Endothelial cell (in vitro differentiated cells): ENCODE measurements at regions not wholly inside any gene's neighbourhood (a gene's known extent, or its start where the extent isn't known, plus 50 kb on each side); places are given as distances from the start of the nearest gene placed in this dataset.

Experiments used
- DNase-seq: peaks from one replicate; pipeline ENCODE4 v3.0.0; 2021; ENCODE audit warnings: low spot score
- H3K27ac Mint-ChIP-seq: one replicate; pipeline ENCODE4 v1.8.0; 2021; ENCODE audit warnings: mixed read lengths, inconsistent platforms; ENCODE audit not compliant: unreplicated experiment
- H3K27me3 Mint-ChIP-seq: one replicate; pipeline ENCODE4 v1.8.0; 2021; ENCODE audit warnings: mild to moderate bottlenecking, moderate library complexity, mixed read lengths, inconsistent platforms; ENCODE audit not compliant: unreplicated experiment
- H3K36me3 Mint-ChIP-seq: one replicate; pipeline ENCODE4 v1.8.0; 2021; ENCODE audit warnings: mild to moderate bottlenecking, low read depth, mixed read lengths, inconsistent platforms; ENCODE audit not compliant: unreplicated experiment
- H3K4me1 Mint-ChIP-seq: one replicate; pipeline ENCODE4 v1.8.0; 2021; ENCODE audit warnings: mild to moderate bottlenecking, mixed read lengths, inconsistent platforms; ENCODE audit not compliant: unreplicated experiment
- H3K4me3 Mint-ChIP-seq: one replicate; pipeline ENCODE4 v1.8.0; 2021; ENCODE audit warnings: mild to moderate bottlenecking, mixed read lengths, inconsistent platforms; ENCODE audit not compliant: unreplicated experiment
- H3K9me3 Mint-ChIP-seq: one replicate; pipeline ENCODE4 v1.8.0; 2021; ENCODE audit warnings: mixed read lengths, inconsistent platforms; ENCODE audit not compliant: unreplicated experiment
- TF ChIP-seq, protein P1 (sequence below): fragments of 200-600 bp; sonication (generic); IDR thresholded peaks from one replicate; pipeline ENCODE4 v1.5.0; 2021; ENCODE audit warnings: antibody characterized with exemption; ENCODE audit not compliant: unreplicated experiment

DNA sequence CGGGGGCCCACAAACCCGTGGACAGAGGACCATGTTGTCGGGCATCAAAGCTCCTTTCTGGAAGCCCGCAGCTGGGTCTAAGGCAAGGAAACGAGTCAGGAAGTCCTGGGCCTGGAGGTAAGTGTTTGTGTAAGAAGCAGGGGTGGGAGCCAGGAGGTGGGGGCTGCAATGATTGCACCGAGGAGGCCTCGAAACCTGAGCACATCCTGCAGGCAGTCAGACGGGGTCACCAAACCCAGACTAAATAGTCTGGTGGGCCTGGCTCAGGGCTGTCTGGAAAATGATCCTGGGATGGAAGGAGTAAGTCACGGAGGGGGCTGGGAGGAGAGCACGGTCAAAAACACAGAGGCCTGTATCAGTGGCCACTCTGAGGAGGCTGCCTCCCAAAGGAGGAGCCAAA lies 539.2 kb downstream of the MN1 start:
- no peak overlapping the region for H3K27ac Mint-ChIP-seq
- TF ChIP-seq, protein P1, sequence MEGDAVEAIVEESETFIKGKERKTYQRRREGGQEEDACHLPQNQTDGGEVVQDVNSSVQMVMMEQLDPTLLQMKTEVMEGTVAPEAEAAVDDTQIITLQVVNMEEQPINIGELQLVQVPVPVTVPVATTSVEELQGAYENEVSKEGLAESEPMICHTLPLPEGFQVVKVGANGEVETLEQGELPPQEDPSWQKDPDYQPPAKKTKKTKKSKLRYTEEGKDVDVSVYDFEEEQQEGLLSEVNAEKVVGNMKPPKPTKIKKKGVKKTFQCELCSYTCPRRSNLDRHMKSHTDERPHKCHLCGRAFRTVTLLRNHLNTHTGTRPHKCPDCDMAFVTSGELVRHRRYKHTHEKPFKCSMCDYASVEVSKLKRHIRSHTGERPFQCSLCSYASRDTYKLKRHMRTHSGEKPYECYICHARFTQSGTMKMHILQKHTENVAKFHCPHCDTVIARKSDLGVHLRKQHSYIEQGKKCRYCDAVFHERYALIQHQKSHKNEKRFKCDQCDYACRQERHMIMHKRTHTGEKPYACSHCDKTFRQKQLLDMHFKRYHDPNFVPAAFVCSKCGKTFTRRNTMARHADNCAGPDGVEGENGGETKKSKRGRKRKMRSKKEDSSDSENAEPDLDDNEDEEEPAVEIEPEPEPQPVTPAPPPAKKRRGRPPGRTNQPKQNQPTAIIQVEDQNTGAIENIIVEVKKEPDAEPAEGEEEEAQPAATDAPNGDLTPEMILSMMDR: no peak
- peaks cover 13% of the 10 kb centered on the region for H3K9me3 Mint-ChIP-seq
- DNase-seq: no peak
- peaks cover 3% of the 10 kb centered on the region for H3K27me3 Mint-ChIP-seq
- no peak overlapping the region for H3K4me3 Mint-ChIP-seq
- peaks cover 6% of the 10 kb centered on the region for H3K36me3 Mint-ChIP-seq
- peaks cover 39% of the 10 kb centered on the region for H3K4me1 Mint-ChIP-seq

DNA sequence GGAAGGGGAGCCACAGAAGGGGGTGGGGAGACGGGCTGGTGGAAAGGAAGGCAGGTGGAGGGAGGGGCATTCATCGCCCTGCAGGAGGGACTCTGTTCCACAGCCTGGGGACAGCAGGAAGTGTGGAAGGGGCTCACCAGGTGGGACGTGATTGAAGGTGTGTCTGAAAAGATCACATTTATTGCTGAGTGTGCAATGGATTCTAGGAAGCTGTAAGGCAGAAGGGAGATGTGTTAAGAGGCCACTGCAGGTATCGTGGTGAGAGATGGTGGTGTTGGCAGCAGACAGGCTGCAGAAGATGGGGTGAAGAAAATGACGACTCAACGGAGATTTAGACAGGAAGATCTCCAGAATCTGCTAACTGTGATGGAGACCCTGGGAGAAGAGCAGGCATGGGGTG lies 537.4 kb downstream of the MN1 start:
- H3K9me3 Mint-ChIP-seq: peaks cover 13% of the 10 kb centered on the region
- peaks cover 23% of the 10 kb centered on the region for H3K4me1 Mint-ChIP-seq
- no peak overlapping the region for H3K27ac Mint-ChIP-seq
- TF ChIP-seq, protein P1: no peak
- H3K4me3 Mint-ChIP-seq: no peak overlapping the region
- DNase-seq: no peak
- H3K36me3 Mint-ChIP-seq: peaks cover 6% of the 10 kb centered on the region
- H3K27me3 Mint-ChIP-seq: peaks cover 2% of the 10 kb centered on the region

DNA sequence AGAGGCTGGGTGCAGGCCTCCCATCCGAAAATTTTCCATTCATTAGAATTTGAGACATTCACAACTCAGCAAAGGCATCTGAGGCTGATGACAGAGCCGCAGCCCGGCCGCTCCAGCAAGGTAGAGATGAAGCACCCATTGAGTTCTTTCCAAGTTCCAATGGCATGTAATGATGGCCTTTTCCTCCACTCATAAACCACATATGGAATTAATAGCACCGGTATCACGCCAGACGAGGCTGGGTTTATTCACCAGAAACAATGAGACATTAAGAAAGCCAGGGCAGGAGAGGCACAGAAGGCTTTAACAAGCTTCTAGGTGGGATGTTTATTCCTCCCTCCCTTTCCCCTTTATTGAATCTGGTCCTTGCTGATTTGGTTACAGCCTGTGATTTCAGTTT lies 534.4 kb downstream of the MN1 start:
- TF ChIP-seq, protein P1: no peak
- no peak overlapping the region for H3K4me3 Mint-ChIP-seq
- peaks cover 13% of the 10 kb centered on the region for H3K9me3 Mint-ChIP-seq
- H3K4me1 Mint-ChIP-seq: peaks cover 10% of the 10 kb centered on the region
- H3K27ac Mint-ChIP-seq: no peak overlapping the region
- peaks cover 6% of the 10 kb centered on the region for H3K36me3 Mint-ChIP-seq
- peaks cover 2% of the 10 kb centered on the region for H3K27me3 Mint-ChIP-seq
- DNase-seq: no peak

DNA sequence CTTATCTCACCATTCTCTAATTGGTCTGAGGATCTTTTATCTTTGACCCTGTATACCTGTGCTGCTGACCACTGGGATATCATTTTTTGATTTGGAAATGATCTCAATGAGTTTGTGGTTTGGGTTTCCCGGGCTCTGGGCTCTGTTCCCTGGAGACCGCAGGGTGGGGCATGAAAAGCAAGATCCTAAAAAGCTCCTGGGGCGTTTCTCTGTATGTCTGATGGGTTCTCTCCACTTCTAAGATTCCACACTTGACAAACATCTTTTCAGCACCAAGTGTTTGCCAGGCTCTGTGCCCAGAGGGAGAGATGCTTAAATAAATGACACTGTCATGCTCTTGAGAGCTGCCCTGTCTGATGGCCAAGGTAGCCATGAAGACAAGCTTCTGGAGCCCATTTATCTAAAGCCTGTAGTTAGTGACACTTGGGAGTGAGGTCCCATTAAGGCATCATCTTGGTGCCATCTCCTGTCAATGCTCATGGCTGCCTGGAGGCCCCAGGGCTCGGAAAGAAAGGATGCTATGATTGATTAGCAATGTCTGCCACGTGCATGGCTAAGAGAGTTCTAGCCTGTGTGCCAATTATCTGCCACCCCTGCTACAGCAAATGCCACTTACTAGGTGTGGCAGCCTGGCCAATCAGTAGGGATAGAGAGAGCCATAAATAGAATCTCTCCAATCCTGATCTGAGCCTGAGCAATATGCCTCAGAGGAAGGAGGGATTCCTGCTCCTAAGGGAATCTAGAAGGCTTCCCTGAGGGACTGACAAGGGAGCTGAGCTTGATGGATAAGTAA lies 531.6 kb downstream of the MN1 start:
- H3K4me3 Mint-ChIP-seq: no peak overlapping the region
- H3K4me1 Mint-ChIP-seq: peaks cover under 1% of the 10 kb centered on the region
- no peaks in the 10 kb centered on the region for H3K36me3 Mint-ChIP-seq
- no peaks in the 10 kb centered on the region for H3K27me3 Mint-ChIP-seq
- TF ChIP-seq, protein P1: no peak
- H3K27ac Mint-ChIP-seq: no peak overlapping the region
- DNase-seq: no peak
- H3K9me3 Mint-ChIP-seq: peaks cover under 1% of the 10 kb centered on the region

DNA sequence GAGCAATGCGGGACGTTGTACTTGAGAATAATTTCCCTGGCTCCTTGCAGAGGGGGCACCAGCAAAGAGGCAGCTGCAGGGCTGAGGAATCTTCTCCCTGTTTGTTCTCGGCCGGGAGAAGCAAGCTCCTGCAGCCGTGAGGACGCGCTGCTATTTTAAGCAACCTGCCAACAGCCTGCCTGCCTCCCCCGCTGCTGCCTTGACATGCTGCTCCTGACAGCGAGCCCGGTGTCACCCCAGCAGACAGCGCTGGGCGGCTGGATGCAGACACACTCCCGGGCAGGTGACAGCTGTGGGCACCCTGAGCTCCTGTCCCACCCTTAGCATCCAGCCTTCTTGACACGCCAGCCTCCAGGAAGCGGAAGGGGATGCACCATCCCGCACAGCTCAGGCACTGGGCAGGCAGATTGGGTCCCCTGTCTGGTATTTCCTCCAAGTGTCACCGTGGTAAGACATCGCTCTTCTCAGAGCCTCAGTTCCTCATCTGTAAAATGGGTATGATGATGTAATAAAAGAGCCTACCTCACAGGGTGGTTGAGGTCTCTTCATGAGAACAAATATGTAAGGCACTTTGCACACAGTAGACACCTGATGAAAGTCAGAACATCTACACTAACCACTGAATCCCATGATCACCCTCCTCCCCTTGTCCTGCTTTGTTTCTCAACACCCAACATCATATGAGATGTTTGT lies 530.6 kb downstream of the MN1 start:
- Mint-ChIP-seq H3K4me3 (no peak overlapping the region), H3K27me3 (no peaks in the 10 kb centered on the region), H3K4me1 (no peaks in the 10 kb centered on the region), H3K36me3 (no peaks in the 10 kb centered on the region), H3K9me3 (no peaks in the 10 kb centered on the region), H3K27ac (no peak overlapping the region)
- TF ChIP-seq, protein P1: no peak
- no peak for DNase-seq
